A673 (cell line): ENCODE measurements at regions not wholly inside any gene's neighbourhood (a gene's known extent, or its start where the extent isn't known, plus 50 kb on each side); places are given as distances from the start of the nearest gene placed in this dataset.

Experiments
- BruUV-seq: library from RNA; stranded (reverse); fragments of 400-500 nt; replicated peaks from 2 replicates; lab custom pipeline; 2021; lab: Mats Ljungman, UMichigan
- CTCF ChIA-PET: fragments of 300-600 bp; sonication (Branson Sonifier 250); formaldehyde crosslinking; loops from one replicate; lab custom pipeline; 2022; ENCODE audit warnings: antibody characterized with exemption; lab: Charles Lee
- POLR2A ChIA-PET: fragments of 300-600 bp; sonication (Branson Sonifier 250); formaldehyde crosslinking; loops from one replicate; lab custom pipeline; 2022; ENCODE audit warnings: antibody characterized with exemption; ENCODE audit not compliant: low non-redundant PET; lab: Charles Lee
- DNase-seq: peaks from one replicate; pipeline ENCODE4 v3.0.0-alpha.2; 2015; ENCODE audit warnings: low spot score
- H3K27ac ChIP-seq: fragments of 200-600 bp; sonication (generic); 2 replicates; pipeline ENCODE4 v1.5.1; 2016; ENCODE audit warnings: mixed run types, low read depth, mild to moderate bottlenecking, mixed read lengths, antibody characterized with exemption, low read length; ENCODE audit not compliant: poor library complexity, severe bottlenecking
- H3K27me3 ChIP-seq: fragments of 200-600 bp; sonication (generic); replicated peaks from 2 replicates; pipeline ENCODE4 v1.6.1; 2017; ENCODE audit warnings: mixed run types, low read depth, mild to moderate bottlenecking, mixed read lengths, antibody characterized with exemption, low read length; ENCODE audit not compliant: insufficient read depth, poor library complexity
- H3K36me3 ChIP-seq: fragments of 200-600 bp; sonication (generic); 2 replicates; pipeline ENCODE4 v1.6.1; 2016; ENCODE audit warnings: mixed run types, mild to moderate bottlenecking, mixed read lengths, antibody characterized with exemption, low read length; ENCODE audit not compliant: insufficient read depth, poor library complexity, severe bottlenecking
- H3K4me1 ChIP-seq: fragments of 200-600 bp; sonication (generic); 2 replicates; pipeline ENCODE4 v1.6.1; 2017; ENCODE audit warnings: mixed run types, mild to moderate bottlenecking, mixed read lengths, antibody characterized with exemption, low read length; ENCODE audit not compliant: insufficient read depth, poor library complexity, severe bottlenecking
- H3K4me3 ChIP-seq: fragments of 200-600 bp; sonication (generic); 2 replicates; pipeline ENCODE4 v1.5.1; 2016; ENCODE audit warnings: low read depth, mixed run types, mild to moderate bottlenecking, mixed read lengths, low read length; ENCODE audit not compliant: poor library complexity, severe bottlenecking
- H3K9me3 ChIP-seq: fragments of 200-600 bp; sonication (generic); 2 replicates; pipeline ENCODE4 v1.6.1; 2016; ENCODE audit warnings: mixed run types, low read depth, mild to moderate bottlenecking, mixed read lengths, antibody characterized with exemption, low read length; ENCODE audit not compliant: poor library complexity, severe bottlenecking
- CTCF ChIP-seq: fragments of 300-800, 200-600 bp; sonication (generic); conservative IDR thresholded peaks from 2 replicates; pipeline ENCODE4 v1.5.1; 2017; ENCODE audit warnings: low read depth, mild to moderate bottlenecking, antibody characterized with exemption, low read length, moderate library complexity, mixed read lengths
- EZH2 ChIP-seq: fragments of 200-600 bp; sonication (generic); IDR thresholded peaks from 2 replicates; pipeline ENCODE4 v1.6.1; 2017; ENCODE audit warnings: borderline replicate concordance, low read depth, mild to moderate bottlenecking, mixed read lengths, antibody characterized with exemption, low read length; ENCODE audit not compliant: poor library complexity, severe bottlenecking
- intact Hi-C: fragments of 100-400 bp; cut with micrococcal nuclease; formaldehyde crosslinking; loops from one replicate; pipeline ENCODE4 v1.10.0; 2022; ENCODE audit not compliant: unreplicated experiment

- H3K4me3 ChIP-seq: no peak overlapping the region
- TF ChIP-seq EZH2 (no peak), CTCF (no peak)
- intact Hi-C loops: no loop called here
- no TSS peak for BruUV-seq
- ChIA-PET POLR2A (no interaction called here), CTCF (no interaction called here)
- H3K9me3 ChIP-seq: no peaks in the 10 kb centered on the region
- H3K27me3 ChIP-seq: no peaks in the 10 kb centered on the region
- no peak for DNase-seq
- H3K27ac ChIP-seq: no peak overlapping the region
- no peaks in the 10 kb centered on the region for H3K36me3 ChIP-seq
- H3K4me1 ChIP-seq: peaks cover 24% of the 10 kb centered on the region
Observed at GRCh38 chr3:197369545-197369944, 71.1 kb upstream of the DLG1 start.

- no TSS peak for BruUV-seq
- Histone ChIP-seq H3K36me3 (no peaks in the 10 kb centered on the region), H3K4me1 (peaks cover 24% of the 10 kb centered on the region), H3K4me3 (no peak overlapping the region), H3K9me3 (no peaks in the 10 kb centered on the region), H3K27ac (no peak overlapping the region), H3K27me3 (no peaks in the 10 kb centered on the region)
- intact Hi-C loops: no loop called here
- POLR2A ChIA-PET: no interaction called here
- TF ChIP-seq CTCF (no peak), EZH2 (no peak)
- CTCF ChIA-PET: no interaction called here
- DNase-seq: no peak
Observed at GRCh38 chr3:197368821-197369220, 70.4 kb upstream of the DLG1 start.

- DNase-seq: no peak
Observed at GRCh38 chr3:197368330-197368729, 69.9 kb upstream of the DLG1 start.

More at GRCh38 chr3:197368330-197368729, 69.9 kb upstream of the DLG1 start:
- BruUV-seq: no TSS peak
- TF ChIP-seq CTCF (no peak), EZH2 (no peak)
- Histone ChIP-seq H3K27ac (no peak overlapping the region), H3K36me3 (no peaks in the 10 kb centered on the region), H3K27me3 (no peaks in the 10 kb centered on the region), H3K4me1 (peaks cover 24% of the 10 kb centered on the region), H3K4me3 (no peak overlapping the region), H3K9me3 (no peaks in the 10 kb centered on the region)
- intact Hi-C loops: no loop called here
- POLR2A ChIA-PET: interaction anchor here (0.6 kb wide), 1 partner anchor 60 kb away, joined by 3 read pairs; no protein-coding TSS in a partner anchor
- CTCF ChIA-PET: no interaction called here
